Esophagus muscularis mucosa (tissue), 3 donors: ENCODE measurements at regions not wholly inside any gene's neighbourhood (a gene's known extent, or its start where the extent isn't known, plus 50 kb on each side); places are given as distances from the start of the nearest gene placed in this dataset.

ENCODE experiments used
- POLR2A ChIP-seq: fragments of 450-650 bp; IDR thresholded peaks from one replicate; pipeline ENCODE4 v1.6.1; 2017; ENCODE audit warnings: antibody characterized with exemption, moderate library complexity, mild to moderate bottlenecking, low read depth
- POLR2AphosphoS5 ChIP-seq, 2 donors: sonication (generic); formaldehyde crosslinking; IDR thresholded peaks; one replicate each; pipeline ENCODE4 v1.6.1; 2017; ENCODE audit warnings: antibody characterized with exemption in 2 of 2
- TF ChIP-seq, protein P1 (sequence below), 3 experiments: fragments of 200-600 bp in 2 of 3; fragments of 450-650 bp in 1 of 3; sonication (generic) in 2 of 3; IDR thresholded peaks; one replicate each; pipeline ENCODE4 v1.5.1; 2017 to 2019; ENCODE audit warnings: antibody characterized with exemption in 3 of 3, mild to moderate bottlenecking in 2 of 3, moderate library complexity in 1 of 3

DNA sequence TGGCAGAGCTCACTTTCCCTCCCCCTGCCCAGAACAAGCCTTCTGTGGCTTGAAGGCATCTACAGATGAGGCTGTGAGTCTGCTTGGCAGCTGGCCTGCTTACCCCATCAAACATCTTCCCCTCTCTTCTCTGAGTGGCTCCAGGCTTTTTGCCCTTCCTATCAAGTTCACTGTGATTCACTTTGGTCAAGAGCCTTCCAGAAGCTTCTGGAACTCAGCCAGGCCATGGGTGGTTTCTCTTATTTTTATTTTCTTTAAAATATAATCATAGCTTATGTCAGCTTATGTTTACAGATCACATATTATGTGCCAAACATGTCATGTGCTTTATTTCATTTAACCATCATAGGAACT, 267.0 kb downstream of the SEC61B start:
- TF ChIP-seq, protein P1, sequence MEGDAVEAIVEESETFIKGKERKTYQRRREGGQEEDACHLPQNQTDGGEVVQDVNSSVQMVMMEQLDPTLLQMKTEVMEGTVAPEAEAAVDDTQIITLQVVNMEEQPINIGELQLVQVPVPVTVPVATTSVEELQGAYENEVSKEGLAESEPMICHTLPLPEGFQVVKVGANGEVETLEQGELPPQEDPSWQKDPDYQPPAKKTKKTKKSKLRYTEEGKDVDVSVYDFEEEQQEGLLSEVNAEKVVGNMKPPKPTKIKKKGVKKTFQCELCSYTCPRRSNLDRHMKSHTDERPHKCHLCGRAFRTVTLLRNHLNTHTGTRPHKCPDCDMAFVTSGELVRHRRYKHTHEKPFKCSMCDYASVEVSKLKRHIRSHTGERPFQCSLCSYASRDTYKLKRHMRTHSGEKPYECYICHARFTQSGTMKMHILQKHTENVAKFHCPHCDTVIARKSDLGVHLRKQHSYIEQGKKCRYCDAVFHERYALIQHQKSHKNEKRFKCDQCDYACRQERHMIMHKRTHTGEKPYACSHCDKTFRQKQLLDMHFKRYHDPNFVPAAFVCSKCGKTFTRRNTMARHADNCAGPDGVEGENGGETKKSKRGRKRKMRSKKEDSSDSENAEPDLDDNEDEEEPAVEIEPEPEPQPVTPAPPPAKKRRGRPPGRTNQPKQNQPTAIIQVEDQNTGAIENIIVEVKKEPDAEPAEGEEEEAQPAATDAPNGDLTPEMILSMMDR (IDR thresholded peaks at IDR 0.05) = no peak
- TF ChIP-seq POLR2AphosphoS5 (IDR thresholded peaks at IDR 0.05) (no peak), POLR2A (no peak)
